Glomerular visceral epithelial cell (primary cell): ENCODE measurements at regions not wholly inside any gene's neighbourhood (a gene's known extent, or its start where the extent isn't known, plus 50 kb on each side); places are given as distances from the start of the nearest gene placed in this dataset.
"Not testable (repeated sequence)": the region's sequence is repeated elsewhere in the genome, so short reads cannot be mapped to it uniquely, and the experiment has no call there.

ENCODE experiments used
- DNase-seq: peaks from one replicate; pipeline ENCODE4 v3.0.0-alpha.2; 2016; ENCODE audit errors: extremely low spot score

GRCh38 chr10:30560326-30560725 is 69.2 kb downstream of the LYZL2 start:
- no peak for DNase-seq

GRCh38 chr10:30559180-30559579 is 70.4 kb downstream of the LYZL2 start:
- no peak for DNase-seq

- DNase-seq, result no peak
These were observed 71.1 kb downstream of the LYZL2 start for GRCh38 chr10:30558411-30558810.

- peak; percentile 37 for DNase-seq
These were observed 71.7 kb downstream of the LYZL2 start for GRCh38 chr10:30557884-30558283.

GRCh38 chr10:30556189-30556588 is 73.4 kb downstream of the LYZL2 start:
- no peak for DNase-seq

- no peak for DNase-seq
These were observed 74.1 kb downstream of the LYZL2 start for GRCh38 chr10:30555465-30555864.

- DNase-seq, result no peak
These were observed 75.1 kb downstream of the LYZL2 start for GRCh38 chr10:30554440-30554825.

- DNase-seq, result no peak
These were observed 75.7 kb downstream of the LYZL2 start for GRCh38 chr10:30553626-30554439.

- no peak for DNase-seq
These were observed 76.4 kb downstream of the LYZL2 start for GRCh38 chr10:30553018-30553625.

- no peak for DNase-seq
These were observed 78.4 kb downstream of the LYZL2 start for GRCh38 chr10:30550967-30551815.

GRCh38 chr10:30549134-30549687 is 80.3 kb downstream of the LYZL2 start:
- DNase-seq, result not testable (repeated sequence)

- DNase-seq, result no peak
These were observed 83.0 kb downstream of the LYZL2 start for GRCh38 chr10:30546511-30546910.

- no peak for DNase-seq
These were observed 86.7 kb downstream of the LYZL2 start for GRCh38 chr10:30542895-30543288.

- no peak for DNase-seq
These were observed 87.3 kb downstream of the LYZL2 start for GRCh38 chr10:30542001-30542894.

GRCh38 chr10:30540276-30540675 is 89.3 kb downstream of the LYZL2 start:
- DNase-seq, result no peak

- peak; percentile 36 for DNase-seq
These were observed 91.5 kb downstream of the LYZL2 start for GRCh38 chr10:30538086-30538485.

GRCh38 chr10:30537586-30537985 is 92.0 kb downstream of the LYZL2 start:
- DNase-seq, result no peak

- not testable (repeated sequence) for DNase-seq
These were observed 92.4 kb downstream of the LYZL2 start for GRCh38 chr10:30537158-30537557.

GRCh38 chr10:30536578-30536977 is 93.0 kb downstream of the LYZL2 start:
- DNase-seq, result no peak

GRCh38 chr10:30535677-30536076 is 93.9 kb downstream of the LYZL2 start:
- no peak for DNase-seq

- DNase-seq, result peak; percentile 72
These were observed 94.9 kb downstream of the LYZL2 start for GRCh38 chr10:30534465-30535144.
